Rectal smooth muscle tissue (tissue), 1 donor: ENCODE measurements at regions not wholly inside any gene's neighbourhood (a gene's known extent, or its start where the extent isn't known, plus 50 kb on each side); places are given as distances from the start of the nearest gene placed in this dataset.
"Not testable (repeated sequence)": the region's sequence is repeated elsewhere in the genome, so short reads cannot be mapped to it uniquely, and the experiment has no call there.

Experiments used
- H3K27ac ChIP-seq: one replicate; pipeline ENCODE4 v1.7.0; 2013; ENCODE audit warnings: low read depth, low read length, inconsistent platforms
- H3K27me3 ChIP-seq: one replicate; pipeline ENCODE4 v1.7.0; 2013; ENCODE audit warnings: low read length; ENCODE audit not compliant: control insufficient read depth, insufficient read depth
- H3K36me3 ChIP-seq: one replicate; pipeline ENCODE4 v1.7.0; 2013; ENCODE audit warnings: low read length; ENCODE audit not compliant: control insufficient read depth, insufficient read depth
- H3K4me1 ChIP-seq: one replicate; pipeline ENCODE4 v1.7.0; 2013; ENCODE audit warnings: low read length; ENCODE audit not compliant: control insufficient read depth, insufficient read depth
- H3K4me3 ChIP-seq: one replicate; pipeline ENCODE4 v1.7.0; 2013; ENCODE audit warnings: low read length
- H3K9ac ChIP-seq: one replicate; pipeline ENCODE4 v1.7.0; 2013; ENCODE audit warnings: low read length

DNA sequence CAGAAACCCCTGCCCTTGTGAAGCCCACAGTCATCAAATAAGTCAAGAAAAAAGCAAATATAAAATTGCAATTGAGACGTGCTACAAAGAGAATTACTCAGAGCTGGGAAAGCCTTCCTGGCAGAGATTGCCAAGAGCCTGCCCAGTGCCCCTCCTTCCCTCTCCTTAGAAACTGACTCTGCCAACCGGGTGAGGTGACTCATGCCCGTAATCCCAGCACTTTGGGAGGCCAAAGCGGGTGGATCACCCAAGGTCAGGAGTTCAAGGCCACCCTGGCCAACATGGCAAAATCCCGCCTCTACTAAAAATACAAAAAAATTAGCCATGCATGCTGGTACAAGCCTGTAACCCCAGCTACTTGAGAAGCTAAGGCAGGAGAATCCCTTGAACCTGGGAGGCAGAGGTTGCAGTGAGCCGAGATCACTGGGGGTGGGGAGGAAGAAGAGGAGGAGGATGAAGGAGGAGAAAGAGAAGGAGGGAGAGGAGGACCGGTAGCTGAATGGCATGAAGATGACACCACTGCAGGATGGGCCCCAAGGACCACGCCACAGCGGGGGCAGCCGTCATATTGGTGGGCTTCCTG is 76.1 kb upstream of the RTL6 start:
- no peak overlapping the region for H3K4me3 ChIP-seq
- H3K27ac ChIP-seq: no peak overlapping the region
- no peaks in the 10 kb centered on the region for H3K36me3 ChIP-seq

DNA sequence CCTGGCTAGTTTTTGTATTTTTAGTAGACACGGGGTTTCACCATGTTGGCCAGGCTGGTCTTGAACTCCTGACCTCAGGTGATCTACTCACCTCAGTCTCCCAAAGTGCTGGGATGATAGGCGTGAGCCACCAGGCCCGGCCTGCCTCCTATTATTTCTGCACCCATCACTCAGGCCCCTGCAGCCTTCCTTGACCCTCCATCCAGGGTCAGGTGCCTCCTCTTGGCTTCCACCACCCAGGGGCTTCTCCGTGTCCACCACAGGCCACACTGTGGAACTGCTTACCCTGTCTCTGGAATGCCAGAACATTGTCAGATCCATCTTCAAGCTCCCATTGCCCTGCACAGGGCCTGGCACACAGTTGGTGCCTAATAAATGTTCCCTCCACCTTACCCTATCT is 75.4 kb upstream of the RTL6 start:
- no peak overlapping the region for H3K9ac ChIP-seq
- no peaks in the 10 kb centered on the region for H3K36me3 ChIP-seq
- H3K27ac ChIP-seq: no peak overlapping the region
- H3K4me1 ChIP-seq: no peaks in the 10 kb centered on the region
- H3K4me3 ChIP-seq: no peak overlapping the region
- H3K27me3 ChIP-seq: no peaks in the 10 kb centered on the region

More for the DNA sequence above, 76.1 kb upstream of the RTL6 start:
- no peaks in the 10 kb centered on the region for H3K27me3 ChIP-seq
- H3K9ac ChIP-seq: no peak overlapping the region
- H3K4me1 ChIP-seq: no peaks in the 10 kb centered on the region

DNA sequence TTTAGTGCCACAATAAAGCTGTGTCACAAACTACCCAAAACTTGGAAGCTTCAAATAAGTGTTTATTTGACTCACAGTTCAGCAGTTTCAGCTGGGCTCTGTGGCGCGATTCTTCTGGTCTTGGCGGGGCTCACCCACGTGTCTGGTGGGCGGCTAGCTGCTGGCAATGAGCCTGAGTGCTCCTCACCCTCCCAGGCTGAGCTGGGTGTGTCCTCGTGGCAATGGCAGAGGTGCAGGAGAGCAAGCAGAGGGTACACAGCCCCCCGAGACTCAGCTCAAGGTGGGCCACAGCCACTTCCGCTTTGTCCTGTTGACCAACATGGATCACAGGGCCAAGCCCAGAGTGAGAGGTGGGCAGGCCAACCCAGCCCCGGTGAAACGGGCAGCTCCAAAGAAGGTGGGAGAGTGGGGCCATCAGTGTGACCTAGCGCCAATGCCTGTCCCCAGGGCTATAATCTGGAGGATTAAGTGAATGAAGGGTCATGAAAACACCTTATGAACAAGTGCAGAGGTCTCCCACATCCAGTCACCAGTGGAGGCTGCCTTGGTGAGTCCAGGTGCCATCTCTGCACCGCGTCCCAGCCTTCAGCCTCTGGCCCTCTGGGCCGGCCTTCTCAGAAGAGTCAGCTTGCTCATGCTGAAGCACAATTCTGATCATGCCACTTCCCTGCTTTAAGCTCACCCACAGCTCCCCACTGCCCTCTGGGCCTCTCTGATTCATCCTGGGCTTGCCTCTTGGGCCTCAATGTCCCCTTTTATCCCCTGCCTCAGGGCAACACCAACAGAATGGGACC is 74.6 kb upstream of the RTL6 start:
- Histone ChIP-seq H3K9ac (no peak overlapping the region), H3K36me3 (no peaks in the 10 kb centered on the region), H3K4me1 (no peaks in the 10 kb centered on the region), H3K4me3 (no peak overlapping the region), H3K27me3 (no peaks in the 10 kb centered on the region), H3K27ac (no peak overlapping the region)

DNA sequence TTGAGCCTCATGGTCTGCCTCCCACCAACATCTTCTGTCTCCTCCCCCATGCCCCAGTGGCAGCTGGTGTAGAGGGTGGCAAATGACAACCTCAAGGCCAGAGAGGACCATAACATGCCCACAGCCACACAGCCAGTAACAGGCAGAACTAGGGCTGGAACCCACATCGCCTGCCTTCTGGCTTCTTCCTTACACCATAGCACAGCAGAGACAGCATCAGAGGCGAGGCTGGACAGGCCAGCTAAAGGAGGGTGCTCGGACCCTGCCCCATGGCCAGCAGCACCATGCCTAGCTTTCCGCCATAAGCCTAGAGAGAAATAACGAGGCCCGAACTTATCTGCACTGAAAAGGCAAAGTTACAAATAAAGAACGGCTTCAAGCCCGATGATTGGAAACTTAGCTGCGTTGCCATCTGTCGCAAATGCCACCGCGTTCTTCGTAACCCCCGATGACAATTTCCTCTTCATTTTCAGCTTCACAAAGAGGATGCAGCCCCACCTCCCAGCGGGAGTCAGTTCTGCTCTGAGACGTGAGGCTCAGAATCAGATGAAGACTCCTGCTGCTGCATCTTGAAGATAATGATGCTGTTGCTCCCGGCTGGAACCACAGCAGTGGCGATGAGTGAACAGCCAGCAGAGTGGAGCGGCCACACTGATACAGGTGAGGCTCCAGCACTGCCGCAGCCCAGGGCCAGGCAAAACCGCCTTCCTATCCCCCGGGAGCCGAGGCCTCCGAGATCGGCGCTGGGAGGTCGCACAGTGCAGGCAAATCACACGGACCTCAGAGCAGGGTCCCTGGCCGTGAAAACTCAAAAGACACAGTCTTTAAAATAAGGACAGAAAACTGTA is 73.8 kb upstream of the RTL6 start:
- H3K27ac ChIP-seq: no peak overlapping the region

DNA sequence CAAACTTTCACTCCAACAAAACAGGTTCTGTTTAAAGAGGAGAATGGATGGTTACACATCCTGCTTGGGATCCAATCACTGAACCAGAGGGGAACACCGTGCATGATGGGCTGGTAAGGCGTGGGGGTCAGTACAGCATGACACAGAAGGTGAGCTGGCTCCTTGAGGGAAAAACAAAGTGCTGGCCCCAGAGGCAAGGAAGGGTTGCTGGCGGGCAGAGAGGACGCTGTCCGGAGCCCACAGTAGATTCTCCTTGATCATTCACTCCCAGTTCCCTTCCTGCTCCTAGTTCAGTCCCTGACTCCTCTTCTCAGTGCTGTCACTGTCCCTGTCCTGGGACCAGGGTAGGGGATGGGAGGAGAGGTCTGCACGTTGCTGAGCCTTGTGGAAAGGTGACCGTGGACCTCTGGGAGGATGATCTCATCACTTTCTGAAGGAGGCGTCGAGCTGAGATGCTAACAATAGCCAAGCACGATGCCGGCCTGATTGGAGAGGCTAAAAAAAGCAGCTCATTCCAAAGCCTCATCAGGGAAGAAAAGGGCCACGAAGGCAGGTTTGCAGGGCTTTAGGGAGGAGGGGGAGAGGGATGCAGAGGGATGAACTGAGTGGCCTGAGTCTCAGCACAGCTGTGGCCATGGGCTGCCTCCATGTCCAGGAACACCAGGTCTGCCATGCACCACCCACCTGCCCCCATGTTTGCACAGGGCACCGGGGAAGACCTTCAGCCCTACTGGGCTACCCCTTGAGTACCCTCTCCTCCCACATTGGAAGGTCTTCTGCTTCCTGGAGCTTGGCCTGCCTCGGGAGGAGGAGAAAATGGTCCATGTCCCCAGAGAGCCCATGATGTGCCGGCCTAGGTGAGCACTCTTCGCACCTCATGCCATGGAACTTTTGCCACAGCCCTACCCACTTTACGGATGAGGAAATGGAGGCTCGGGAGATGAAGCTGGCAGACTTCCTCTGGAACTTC is 72.7 kb upstream of the RTL6 start:
- Histone ChIP-seq H3K27me3 (no peaks in the 10 kb centered on the region), H3K27ac (no peak overlapping the region), H3K4me3 (no peak overlapping the region)

More for the DNA sequence above, 73.8 kb upstream of the RTL6 start:
- Histone ChIP-seq H3K36me3 (no peaks in the 10 kb centered on the region), H3K9ac (no peak overlapping the region), H3K4me3 (no peak overlapping the region), H3K4me1 (no peaks in the 10 kb centered on the region), H3K27me3 (no peaks in the 10 kb centered on the region)

DNA sequence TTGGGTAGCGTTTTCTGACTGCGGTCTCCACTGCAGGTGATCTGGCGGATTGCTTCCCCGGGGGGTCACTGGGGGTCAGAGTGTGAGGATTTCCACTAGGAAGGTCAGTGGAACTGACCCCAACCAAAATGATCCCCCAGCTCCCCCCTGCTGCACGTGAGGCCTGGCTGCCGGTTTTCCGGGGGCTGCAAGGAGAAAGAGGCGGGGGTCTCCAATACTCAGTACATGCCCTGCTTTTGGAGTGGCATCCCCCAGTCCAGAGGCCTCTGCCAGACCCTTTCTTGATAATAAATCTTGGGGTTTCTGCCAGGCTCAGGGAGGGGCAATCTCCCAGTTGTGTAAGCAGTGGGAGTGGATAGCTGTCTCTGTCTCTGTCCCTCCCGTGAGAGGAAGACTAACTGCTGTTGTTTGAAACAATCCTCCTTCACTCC is 71.5 kb upstream of the RTL6 start:
- Histone ChIP-seq H3K27ac (no peak overlapping the region), H3K36me3 (no peaks in the 10 kb centered on the region), H3K27me3 (no peaks in the 10 kb centered on the region), H3K4me1 (no peaks in the 10 kb centered on the region), H3K9ac (no peak overlapping the region), H3K4me3 (no peak overlapping the region)

More for the DNA sequence above, 72.7 kb upstream of the RTL6 start:
- Histone ChIP-seq H3K9ac (no peak overlapping the region), H3K36me3 (no peaks in the 10 kb centered on the region), H3K4me1 (no peaks in the 10 kb centered on the region)

DNA sequence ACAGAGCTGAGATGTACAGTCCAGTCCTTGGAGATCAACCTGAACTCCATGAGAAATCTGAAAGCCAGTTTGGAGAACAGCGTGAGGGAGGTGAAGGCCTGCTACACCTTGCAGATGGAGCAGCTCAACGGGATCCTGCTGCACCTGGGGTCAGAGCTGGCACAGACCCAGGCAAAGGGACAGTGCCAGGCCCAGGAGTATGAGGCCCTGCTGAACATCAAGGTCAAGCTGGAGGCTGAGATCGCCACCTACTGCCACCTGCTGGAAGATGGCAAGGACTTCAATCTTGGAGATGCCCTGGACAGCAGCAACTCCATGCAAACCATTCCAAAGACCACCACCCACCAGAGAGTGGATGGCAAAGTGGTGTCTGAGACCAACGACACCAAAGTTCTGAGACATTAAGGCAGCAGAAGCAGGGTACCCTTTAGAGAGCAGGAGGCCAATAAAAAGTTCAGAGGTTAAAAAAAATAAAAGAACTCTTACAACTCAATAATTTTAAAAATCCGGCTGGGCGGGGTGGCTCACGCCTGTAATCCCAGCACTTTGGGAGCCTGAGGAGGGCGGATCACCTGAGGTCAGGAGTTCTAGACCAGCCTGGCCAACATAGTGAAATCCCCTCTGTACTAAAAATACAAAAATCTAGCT is 69.9 kb upstream of the RTL6 start:
- no peak overlapping the region for H3K27ac ChIP-seq
- H3K27me3 ChIP-seq: no peaks in the 10 kb centered on the region
- H3K36me3 ChIP-seq: no peaks in the 10 kb centered on the region
- H3K4me1 ChIP-seq: no peaks in the 10 kb centered on the region
- no peak overlapping the region for H3K9ac ChIP-seq
- no peak overlapping the region for H3K4me3 ChIP-seq

DNA sequence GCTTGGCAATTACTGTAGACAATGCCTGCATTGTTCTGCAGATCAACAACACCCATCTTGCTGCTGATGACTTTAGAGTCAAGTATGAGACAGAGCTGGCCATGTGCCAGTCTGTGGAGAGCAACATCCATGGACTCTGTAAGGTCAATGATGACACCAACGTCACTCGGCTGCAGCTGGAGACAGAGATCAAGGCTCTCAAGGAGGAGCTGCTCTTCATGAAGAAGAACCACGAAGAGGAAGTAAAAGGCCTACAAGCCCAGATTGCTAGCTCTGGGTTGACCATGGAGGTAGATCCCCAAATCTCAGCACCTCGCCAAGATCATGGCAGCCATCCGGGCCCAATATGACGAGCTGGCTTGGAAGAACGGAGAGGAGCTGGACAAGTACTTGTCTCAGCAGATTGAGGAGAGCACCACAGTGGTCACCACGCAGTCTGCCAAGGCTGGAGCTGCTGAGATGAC is 69.4 kb upstream of the RTL6 start:
- H3K4me1 ChIP-seq, H3K36me3 ChIP-seq, H3K27ac ChIP-seq, H3K9ac ChIP-seq, H3K27me3 ChIP-seq, H3K4me3 ChIP-seq: not testable (repeated sequence)

DNA sequence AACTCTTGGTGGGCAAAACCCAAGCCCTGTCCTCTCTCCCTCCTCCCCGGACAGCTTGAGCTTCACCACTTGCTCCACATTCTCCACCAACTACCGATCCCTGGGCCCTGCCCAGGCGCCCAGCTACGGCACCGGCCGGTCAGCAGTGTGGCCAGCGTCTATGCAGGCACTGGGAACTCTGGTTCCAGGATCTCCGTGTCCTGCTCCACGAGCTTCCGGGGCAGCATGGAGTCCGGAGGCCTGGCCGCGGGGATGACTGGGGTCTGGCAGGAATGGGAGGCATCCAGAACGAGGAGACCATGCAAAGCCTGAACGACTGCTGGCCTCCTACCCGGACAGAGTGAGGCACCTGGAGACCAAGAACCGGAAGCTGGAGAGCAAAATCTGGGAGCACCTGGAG is 68.9 kb upstream of the RTL6 start:
- no peaks in the 10 kb centered on the region for H3K4me1 ChIP-seq
- no peak overlapping the region for H3K27ac ChIP-seq
- no peaks in the 10 kb centered on the region for H3K36me3 ChIP-seq
- H3K27me3 ChIP-seq: no peaks in the 10 kb centered on the region
- H3K4me3 ChIP-seq: no peak overlapping the region
- H3K9ac ChIP-seq: no peak overlapping the region

DNA sequence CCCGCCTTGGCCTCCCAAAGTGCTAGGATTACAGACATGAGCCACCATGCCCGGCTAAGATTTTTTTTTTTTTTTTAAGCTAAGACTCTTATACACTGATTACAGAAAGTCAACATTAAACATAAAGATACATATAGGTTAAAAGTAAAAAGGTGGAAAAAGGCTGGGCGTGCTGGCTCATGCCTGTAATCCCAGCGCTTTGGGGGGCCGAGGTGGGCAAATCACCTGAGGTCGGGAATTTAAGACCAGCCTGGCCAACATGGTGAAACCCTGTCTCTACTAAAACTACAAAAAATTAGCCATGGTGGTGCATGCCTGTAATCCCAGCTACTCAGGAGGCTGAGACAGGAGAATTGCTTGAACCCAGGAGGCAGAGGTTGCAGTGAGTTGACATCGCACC is 64.6 kb upstream of the RTL6 start:
- H3K4me3 ChIP-seq, H3K27me3 ChIP-seq, H3K36me3 ChIP-seq, H3K4me1 ChIP-seq, H3K27ac ChIP-seq, H3K9ac ChIP-seq: not testable (repeated sequence)

DNA sequence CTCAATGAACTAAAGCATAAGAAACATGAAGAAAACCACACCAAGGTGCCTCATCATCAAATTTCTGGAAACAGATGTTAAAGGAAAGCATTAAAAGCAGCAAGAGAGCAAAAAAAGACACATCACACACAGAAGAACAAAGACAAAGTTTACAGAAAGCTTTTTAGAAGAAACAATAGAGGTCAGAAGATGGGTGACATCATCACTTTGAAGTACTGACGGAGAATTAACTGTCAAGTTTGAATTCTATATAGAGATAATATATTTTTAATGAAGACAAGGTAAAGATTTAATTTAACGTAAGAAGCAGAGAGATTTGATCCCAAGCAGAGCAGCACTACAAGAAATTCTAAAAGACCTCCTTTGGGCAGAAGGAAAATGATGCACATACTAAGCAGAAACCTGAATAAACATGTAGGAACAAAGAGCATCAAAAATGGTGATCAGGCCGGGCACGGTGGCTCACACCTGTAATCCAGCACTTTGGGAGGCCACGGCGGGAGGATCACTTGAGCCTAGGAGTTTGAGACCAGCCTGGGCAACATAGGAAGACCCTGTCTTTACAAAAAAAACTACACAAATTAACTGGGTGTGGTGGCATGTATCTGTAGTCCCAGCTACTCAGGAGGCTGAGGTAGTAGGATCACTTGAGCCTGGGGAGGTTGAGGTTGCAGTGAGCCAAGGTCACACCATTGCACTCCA is 63.3 kb upstream of the RTL6 start:
- H3K27ac ChIP-seq: no peak overlapping the region

More for the DNA sequence above, 63.3 kb upstream of the RTL6 start:
- no peaks in the 10 kb centered on the region for H3K27me3 ChIP-seq
- no peaks in the 10 kb centered on the region for H3K4me1 ChIP-seq
- no peaks in the 10 kb centered on the region for H3K36me3 ChIP-seq
- H3K4me3 ChIP-seq: no peak overlapping the region
- H3K9ac ChIP-seq: no peak overlapping the region
